NOMO-1 treated with dmso at 0.1 percent for 144 hours (cell line): ENCODE measurements at regions not wholly inside any gene's neighbourhood (a gene's known extent, or its start where the extent isn't known, plus 50 kb on each side); places are given as distances from the start of the nearest gene placed in this dataset.

ENCODE experiments used
- DNase-seq: peaks from one replicate; lab custom pipeline; 2025; ENCODE audit not compliant: unreplicated experiment; lab: John Stamatoyannopoulos, UW

DNA sequence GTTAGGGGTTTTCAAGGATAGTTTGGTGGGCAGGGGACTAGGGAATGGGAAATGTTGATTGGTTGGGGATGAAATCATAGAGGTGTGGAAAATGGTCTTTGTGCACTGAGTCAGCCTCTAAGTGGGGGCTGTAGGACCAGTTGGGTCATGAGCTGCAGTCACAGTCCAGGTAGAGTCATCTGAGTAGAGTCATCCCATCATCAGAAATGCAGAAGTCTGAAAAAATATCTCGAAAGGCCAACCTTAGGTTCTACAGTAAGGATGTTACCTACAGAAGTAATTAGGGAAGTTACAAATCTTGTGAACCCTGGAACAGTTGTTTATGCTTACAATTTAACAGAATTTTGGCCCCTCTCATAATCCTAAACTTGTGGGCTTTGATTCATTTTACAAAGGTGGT lies 63.4 kb upstream of the AP1S2 start:
- DNase-seq = no peak

DNA sequence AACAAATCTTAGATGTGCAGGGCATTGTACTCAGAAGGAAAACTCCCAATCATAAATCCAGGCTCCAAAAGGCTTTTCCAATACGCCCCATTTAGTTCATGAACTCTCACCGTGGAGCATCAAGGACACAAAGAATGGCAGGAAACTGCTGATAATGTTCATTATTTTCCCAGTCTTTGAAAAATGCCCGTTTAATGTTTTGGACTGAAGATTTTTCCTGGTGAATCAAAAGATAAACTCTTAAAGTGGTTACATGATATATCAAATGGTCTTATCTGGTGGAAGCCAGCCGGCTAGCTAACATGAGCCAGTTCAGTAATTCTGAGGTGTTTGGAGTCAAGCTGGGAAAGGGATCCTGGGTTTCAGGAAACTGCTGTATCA lies 62.1 kb upstream of the AP1S2 start:
- no peak for DNase-seq

DNA sequence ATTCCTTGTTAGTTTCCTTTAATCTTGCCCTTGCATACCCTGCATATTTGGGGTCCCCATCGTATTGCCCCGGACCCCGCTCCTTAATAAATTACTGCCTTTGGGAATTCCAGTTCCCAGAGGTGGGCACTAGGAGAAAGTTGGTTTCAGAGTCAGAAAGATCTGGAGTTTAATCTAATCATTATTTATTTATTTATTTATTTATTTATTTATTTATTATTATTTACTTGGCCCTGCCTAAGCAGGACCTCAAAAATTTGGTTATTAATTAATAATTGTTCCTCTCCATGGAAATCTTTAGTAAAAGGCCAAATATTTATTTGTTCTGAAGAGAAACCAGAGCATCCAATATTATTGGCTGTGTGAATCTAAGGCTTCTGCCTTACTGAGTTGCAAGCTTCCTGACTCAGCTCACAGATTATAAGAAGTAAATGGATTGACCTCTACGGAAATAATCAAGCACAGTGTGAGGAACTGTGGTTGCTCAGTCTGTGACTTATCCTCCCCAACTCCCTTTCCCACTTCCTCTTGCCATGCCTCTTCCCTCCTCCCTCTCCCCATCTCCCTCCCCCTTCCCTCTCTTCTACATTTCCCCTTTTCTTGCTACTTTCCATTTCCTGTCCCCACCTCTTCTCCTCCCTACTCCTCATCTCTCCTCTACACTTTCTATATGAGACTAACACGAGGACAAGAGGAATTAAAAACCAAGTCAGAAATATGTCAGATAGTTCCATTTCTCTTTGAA lies 61.5 kb upstream of the AP1S2 start:
- peak; percentile 21 for DNase-seq

DNA sequence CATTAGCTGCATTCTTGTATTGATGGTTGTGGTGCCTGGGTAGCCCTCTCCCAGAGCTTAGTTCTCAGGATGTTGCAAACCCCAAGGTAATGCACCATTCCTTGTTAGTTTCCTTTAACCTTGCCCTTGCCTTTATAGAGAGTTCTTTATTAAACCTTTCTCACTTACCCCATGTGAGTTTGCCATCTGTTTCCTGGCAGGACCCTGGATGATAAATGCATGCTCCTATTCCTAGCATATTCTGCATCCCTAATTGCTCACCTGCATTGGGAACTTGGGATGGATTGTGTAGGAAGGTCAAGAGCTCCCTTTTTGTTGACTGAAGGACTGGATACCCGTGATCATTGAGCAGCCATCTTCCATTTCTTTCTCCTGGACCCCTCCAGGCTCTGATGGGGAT lies 59.9 kb upstream of the AP1S2 start:
- DNase-seq = no peak

DNA sequence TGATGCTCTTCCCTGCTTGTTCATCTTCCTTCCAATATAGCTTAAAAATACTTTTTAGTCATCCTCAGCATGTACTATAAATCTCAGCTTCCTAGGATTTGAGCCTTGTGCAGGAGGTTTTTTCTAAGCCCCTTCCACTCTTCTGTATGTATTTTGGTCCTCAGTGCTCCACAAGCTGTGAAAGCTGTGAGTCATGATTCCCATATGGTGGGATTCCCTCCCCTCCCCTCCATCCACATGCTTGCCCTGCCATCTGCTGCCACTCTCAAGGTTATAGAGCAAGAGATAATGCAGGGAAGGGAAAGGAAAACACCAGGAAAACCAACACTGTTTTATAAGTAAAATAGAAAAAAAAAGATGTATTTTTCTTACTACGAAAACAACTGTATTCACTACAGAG lies 58.5 kb upstream of the AP1S2 start:
- no peak for DNase-seq

DNA sequence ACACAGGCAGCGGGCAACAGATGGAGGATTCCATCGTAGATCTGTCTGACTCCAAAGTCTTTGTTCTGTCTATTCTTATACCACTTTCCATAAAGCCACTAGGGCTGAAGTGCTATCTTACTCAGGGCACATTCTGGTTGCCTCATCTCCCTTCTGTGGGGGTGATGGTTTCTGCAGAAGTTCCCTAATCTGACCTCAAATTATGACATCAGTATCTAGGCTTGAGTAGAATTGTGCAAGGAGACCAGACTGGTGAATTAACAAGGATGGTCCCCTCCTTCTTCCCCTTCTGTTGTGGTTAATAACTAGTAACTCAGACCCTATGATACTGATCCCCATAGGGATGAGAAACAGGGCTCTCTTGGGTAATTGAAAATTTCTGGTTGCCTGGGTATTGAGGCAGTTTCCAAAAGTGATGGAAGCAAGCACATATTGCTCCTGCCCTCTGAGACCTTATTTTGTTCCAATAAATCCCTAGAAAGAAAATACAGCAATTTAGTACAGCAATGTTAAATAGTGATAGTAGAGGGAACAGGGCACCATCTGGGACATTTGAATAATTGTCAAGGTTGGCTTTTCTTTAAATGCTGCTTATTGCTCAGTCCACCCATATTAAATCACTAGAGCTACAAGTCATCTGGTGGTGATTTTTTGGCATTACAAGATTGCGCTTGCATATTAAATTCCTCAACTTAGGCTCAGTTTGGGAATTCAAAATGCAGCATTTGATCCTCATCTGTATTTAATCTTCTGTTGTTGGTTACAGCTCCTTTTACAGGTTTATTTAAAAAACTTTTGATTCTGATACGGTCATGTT lies 57.3 kb upstream of the AP1S2 start:
- peak; percentile 91 for DNase-seq

DNA sequence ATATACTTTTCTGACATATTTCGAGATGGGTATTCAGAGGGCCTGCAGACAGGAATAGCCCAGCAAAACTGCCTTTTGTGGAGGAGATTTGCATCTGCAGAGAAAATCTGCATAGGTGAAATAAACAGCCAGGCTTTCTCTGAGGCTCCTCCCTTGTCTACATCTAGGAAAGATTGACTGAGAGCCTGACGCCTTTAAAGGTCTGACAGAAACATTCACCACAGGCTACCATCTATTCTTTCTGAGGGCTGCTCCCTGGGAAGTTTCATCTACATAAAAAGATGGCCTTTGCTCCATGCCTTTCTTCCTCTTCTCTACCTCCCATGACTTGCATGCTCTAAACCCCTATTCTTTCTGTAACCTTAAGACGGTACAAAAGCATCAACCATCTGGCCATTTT lies 55.0 kb upstream of the AP1S2 start:
- DNase-seq = no peak

DNA sequence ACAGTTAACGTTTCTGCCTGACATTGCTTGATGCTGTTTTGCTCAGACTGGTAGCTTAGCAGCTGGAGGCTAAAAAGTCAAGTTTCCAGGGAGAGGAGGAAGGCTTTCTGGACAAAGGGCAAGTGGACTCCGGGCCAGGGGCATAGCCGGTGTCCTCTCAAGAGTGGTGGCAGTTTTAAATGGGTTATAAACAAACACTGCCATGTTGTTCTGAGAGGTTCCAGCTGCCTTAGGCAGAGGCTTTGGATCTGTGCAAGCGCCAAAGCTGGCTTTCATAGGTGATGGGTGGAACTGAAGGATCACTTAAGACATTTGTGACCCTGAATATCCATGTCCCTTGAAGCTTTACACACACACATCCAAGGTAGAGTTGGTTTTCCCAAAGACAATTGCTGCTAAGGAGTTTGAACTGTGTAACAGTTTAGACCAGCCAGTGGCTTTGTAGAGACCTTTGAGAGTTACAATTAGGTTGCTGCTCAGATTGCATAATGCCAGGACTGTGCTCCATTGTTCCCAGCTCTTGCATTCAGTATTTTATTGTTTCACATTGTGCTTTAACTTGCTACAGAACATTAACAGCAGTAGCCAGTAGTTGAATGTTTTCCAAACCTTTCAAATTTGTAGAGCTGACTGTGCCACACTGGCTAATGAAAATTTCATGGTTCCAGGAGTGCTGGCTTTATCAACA lies 54.1 kb upstream of the AP1S2 start:
- no peak for DNase-seq

DNA sequence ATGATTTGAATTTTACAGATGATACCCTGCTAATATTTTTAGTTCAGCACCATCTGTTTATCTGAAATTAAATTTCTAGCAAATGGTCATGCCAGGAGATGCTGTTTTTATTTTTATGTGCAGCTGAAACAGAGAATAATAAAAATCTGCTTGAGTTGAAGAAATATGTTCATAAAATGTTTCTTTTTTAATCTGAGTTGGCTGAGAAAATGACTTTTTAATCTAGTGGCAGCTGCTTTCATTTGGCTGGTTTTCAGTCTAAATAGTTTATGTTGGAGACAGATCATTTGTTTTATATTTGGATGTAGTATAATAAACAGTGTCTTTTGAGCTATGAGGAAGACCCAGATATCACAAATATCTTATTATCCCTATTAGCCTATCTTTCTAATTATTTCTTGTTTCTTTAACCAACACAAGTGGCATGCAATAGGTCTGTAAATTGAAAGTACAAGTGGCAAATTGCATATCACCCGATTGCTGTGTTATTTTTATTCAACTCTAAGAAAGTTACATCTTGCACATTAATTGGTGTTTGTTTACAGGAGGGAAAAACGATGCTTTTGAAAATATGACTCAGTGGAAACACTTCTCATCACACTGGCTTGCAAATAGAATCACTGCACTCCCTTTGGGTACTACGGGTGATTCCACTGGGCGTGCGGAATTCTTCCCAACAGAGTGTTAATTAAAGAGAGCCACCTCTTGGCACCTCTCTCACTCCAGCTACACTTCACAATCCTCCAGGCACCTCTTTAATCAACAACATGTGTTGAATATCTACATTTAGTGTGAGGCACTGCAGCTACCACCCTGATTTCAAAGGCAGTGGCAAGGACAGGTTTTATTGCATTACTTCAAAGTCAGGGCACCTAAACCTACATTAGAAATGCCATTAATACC lies 51.7 kb upstream of the AP1S2 start:
- DNase-seq = no peak
